ENCODE measurements at regions not wholly inside any gene's neighbourhood (a gene's known extent, or its start where the extent isn't known, plus 50 kb on each side); places are given as distances from the start of the nearest gene placed in this dataset.
"Not testable (repeated sequence)": the region's sequence is repeated elsewhere in the genome, so short reads cannot be mapped to it uniquely, and the experiment has no call there.

DNA sequence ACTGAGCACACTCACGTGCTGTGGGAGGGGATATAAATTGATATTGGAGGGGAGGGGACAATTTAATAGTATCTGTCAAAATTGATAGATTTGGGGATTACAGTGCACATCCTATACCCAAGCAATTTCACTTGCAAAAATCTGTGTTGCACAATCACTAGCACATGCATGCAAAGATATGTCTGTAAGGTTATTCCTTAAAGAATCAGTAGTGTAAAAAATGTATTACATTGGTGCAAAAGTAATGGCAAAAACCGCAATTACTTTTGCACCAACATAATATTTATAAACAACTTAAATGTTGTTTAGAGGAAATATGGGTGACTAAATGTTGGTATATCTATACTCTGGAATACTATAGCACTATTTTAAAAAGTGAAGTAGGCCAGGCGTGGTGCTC lies 108.7 kb downstream of the LHX2 start:
- TF ChIP-seq CTCF (IDR thresholded peaks at IDR 0.05) = no peak
- H3K27ac ChIP-seq = no peak overlapping the region

DNA sequence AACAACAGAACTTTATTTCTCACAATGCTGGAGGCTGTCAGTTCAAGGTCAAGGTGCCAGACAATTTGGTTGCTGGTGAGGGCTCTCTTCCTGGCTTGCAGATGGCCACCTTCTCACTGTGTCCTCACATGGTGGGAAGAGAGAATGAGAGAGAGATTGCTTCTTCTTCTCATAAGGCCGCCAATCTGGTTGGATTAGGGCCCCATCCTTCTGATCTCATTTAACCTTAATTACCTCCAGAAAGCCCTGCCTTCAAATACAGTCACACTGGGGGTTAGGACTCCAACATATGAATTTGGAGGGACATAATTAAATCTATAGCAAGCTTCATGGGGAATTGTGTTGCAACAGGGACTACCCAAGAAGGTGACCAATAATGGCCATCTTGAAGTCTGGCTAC lies 110.2 kb downstream of the LHX2 start:
- H3K27ac ChIP-seq = no peak overlapping the region
- TF ChIP-seq ZFX (IDR thresholded peaks at IDR 0.05; ENCODE audit: borderline replicate concordance) (no peak), CTCF (IDR thresholded peaks at IDR 0.05) (no peak)

GRCh38 chr9:124122321-124122720 lies 110.8 kb downstream of the LHX2 start:
- TF ChIP-seq CTCF (IDR thresholded peaks at IDR 0.05) (no peak), ZFX (IDR thresholded peaks at IDR 0.05; ENCODE audit: borderline replicate concordance) (no peak)

GRCh38 chr9:124122813-124123462 lies 111.4 kb downstream of the LHX2 start:
- TF ChIP-seq ZFX (IDR thresholded peaks at IDR 0.05; ENCODE audit: borderline replicate concordance) = no peak
- peak; percentile 19 for TF ChIP-seq CTCF (IDR thresholded peaks at IDR 0.05)
- no peak overlapping the region for H3K27ac ChIP-seq

More at GRCh38 chr9:124122321-124122720, 110.8 kb downstream of the LHX2 start:
- no peak overlapping the region for H3K27ac ChIP-seq

GRCh38 chr9:124123621-124124020 lies 112.1 kb downstream of the LHX2 start:
- H3K27ac ChIP-seq = not testable (repeated sequence)

GRCh38 chr9:124124729-124125650 lies 113.4 kb downstream of the LHX2 start:
- TF ChIP-seq CTCF (IDR thresholded peaks at IDR 0.05) (no peak), ZFX (IDR thresholded peaks at IDR 0.05; ENCODE audit: borderline replicate concordance) (no peak)
- no peak overlapping the region for H3K27ac ChIP-seq

DNA sequence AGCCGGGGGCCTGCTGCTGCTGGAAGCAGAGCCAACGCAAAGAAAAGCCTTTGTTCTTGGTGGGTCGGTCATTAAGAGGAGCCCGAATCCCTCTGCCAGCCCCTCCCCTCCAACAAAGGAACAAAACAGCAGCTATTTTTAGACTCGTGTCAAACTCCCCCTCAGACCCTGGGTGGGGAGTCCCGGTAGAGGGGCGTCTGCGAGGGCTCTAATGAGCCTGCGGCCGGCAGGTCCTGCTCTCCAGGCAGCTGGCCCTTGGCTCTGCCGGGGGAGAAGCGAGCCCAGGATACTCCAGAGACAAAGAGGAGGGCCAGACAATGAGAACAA lies 114.0 kb downstream of the LHX2 start:
- TF ChIP-seq CTCF (IDR thresholded peaks at IDR 0.05) = no peak
- TF ChIP-seq ZFX (IDR thresholded peaks at IDR 0.05; ENCODE audit: borderline replicate concordance) = no peak
- no peak overlapping the region for H3K27ac ChIP-seq

All from 22Rv1 (cell line).